ENCODE measurements at regions not wholly inside any gene's neighbourhood (a gene's known extent, or its start where the extent isn't known, plus 50 kb on each side); places are given as distances from the start of the nearest gene placed in this dataset.

- no peak for DNase-seq
- Histone ChIP-seq H3K36me3 (no peaks in the 10 kb centered on the region), H3K9me3 (replicated peaks) (no peaks in the 10 kb centered on the region), H3K4me3 (no peak overlapping the region), H3K27me3 (ENCODE audit: low read depth) (peaks cover 2% of the 10 kb centered on the region), H3K4me1 (no peaks in the 10 kb centered on the region), H3K27ac (replicated peaks) (no peak overlapping the region)
- TF ChIP-seq, protein P1, sequence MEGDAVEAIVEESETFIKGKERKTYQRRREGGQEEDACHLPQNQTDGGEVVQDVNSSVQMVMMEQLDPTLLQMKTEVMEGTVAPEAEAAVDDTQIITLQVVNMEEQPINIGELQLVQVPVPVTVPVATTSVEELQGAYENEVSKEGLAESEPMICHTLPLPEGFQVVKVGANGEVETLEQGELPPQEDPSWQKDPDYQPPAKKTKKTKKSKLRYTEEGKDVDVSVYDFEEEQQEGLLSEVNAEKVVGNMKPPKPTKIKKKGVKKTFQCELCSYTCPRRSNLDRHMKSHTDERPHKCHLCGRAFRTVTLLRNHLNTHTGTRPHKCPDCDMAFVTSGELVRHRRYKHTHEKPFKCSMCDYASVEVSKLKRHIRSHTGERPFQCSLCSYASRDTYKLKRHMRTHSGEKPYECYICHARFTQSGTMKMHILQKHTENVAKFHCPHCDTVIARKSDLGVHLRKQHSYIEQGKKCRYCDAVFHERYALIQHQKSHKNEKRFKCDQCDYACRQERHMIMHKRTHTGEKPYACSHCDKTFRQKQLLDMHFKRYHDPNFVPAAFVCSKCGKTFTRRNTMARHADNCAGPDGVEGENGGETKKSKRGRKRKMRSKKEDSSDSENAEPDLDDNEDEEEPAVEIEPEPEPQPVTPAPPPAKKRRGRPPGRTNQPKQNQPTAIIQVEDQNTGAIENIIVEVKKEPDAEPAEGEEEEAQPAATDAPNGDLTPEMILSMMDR (IDR thresholded peaks at IDR 0.05; ENCODE audit: borderline replicate concordance): no peak
- intact Hi-C loops (cut with micrococcal nuclease): no loop called here
Observed at GRCh38 chr13:30816736-30817135, 81.4 kb downstream of the ALOX5AP start.

GRCh38 chr13:30818323-30818960 lies 83.1 kb downstream of the ALOX5AP start:
- intact Hi-C loops (cut with micrococcal nuclease): no loop called here
- Histone ChIP-seq H3K27ac (replicated peaks) (no peak overlapping the region), H3K27me3 (ENCODE audit: low read depth) (peaks cover 4% of the 10 kb centered on the region), H3K4me3 (no peak overlapping the region), H3K4me1 (no peaks in the 10 kb centered on the region), H3K9me3 (replicated peaks) (no peaks in the 10 kb centered on the region), H3K36me3 (no peaks in the 10 kb centered on the region)
- TF ChIP-seq, protein P1 (IDR thresholded peaks at IDR 0.05; ENCODE audit: borderline replicate concordance): no peak
- DNase-seq: no peak

DNA sequence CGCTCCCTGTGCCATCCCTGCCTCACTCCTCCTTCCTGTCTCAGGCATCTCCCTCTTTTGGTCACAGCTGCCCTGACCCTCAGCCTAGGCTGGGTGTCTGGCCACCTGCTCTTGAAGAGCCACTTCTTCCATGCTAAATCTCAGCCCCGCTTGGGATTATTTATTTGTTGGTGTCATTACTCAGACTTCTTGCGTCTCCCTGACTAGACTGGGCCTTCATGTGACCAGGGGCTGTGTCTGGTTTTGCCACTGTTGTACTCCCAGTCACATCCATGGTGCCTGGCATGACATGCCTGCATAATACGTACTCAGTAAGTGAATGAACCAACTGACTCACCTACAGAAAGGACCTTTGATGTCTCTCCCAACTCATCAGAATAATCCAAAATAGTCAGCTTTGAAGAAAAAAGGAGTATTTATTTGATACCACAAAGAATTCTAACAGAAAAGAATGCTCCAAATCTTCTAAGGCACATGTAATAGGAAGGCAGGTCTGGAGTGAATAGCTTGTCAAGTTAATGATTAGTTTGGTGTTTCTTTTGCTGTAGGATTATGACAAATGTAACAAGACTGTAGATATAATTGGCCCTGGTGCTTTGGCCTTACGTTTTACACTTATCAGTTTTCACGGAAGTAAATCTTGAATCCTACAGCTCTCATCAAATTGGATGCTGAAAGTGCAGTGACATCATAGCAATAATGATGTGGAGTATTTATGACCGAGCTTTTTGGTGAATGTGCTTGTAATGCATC lies 84.0 kb downstream of the ALOX5AP start:
- intact Hi-C loops (cut with micrococcal nuclease): no loop called here
- Histone ChIP-seq H3K36me3 (no peaks in the 10 kb centered on the region), H3K27me3 (ENCODE audit: low read depth) (peaks cover 8% of the 10 kb centered on the region), H3K27ac (replicated peaks) (no peak overlapping the region), H3K4me1 (no peaks in the 10 kb centered on the region), H3K9me3 (replicated peaks) (no peaks in the 10 kb centered on the region), H3K4me3 (no peak overlapping the region)
- TF ChIP-seq, protein P1 (IDR thresholded peaks at IDR 0.05; ENCODE audit: borderline replicate concordance): no peak
- DNase-seq: no peak

DNA sequence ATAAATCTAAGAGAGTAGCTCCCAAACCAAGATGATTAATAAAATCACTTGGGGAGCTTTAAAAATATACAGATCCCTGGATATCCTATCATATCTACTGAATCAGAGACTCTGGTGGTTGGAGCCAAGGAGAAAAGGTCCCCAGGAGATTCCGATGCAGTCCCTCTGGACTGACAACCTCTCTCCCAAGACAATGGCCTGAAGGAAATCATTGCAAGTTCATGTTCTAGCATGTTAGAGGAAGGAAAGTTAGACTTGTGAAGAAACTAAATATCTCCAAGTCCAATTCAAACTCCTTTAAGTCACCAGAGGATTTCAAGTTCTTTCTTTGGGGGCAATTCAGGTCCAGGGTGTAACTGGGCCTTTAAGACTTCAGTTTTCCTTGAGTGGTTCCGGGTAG lies 84.7 kb upstream of the MEDAG start:
- Histone ChIP-seq H3K9me3 (replicated peaks) (no peaks in the 10 kb centered on the region), H3K27ac (replicated peaks) (no peak overlapping the region), H3K4me3 (no peak overlapping the region), H3K36me3 (no peaks in the 10 kb centered on the region), H3K27me3 (ENCODE audit: low read depth) (peaks cover 12% of the 10 kb centered on the region), H3K4me1 (no peaks in the 10 kb centered on the region)
- intact Hi-C loops (cut with micrococcal nuclease): no loop called here
- no peak for DNase-seq
- TF ChIP-seq, protein P1 (IDR thresholded peaks at IDR 0.05; ENCODE audit: borderline replicate concordance): no peak

DNA sequence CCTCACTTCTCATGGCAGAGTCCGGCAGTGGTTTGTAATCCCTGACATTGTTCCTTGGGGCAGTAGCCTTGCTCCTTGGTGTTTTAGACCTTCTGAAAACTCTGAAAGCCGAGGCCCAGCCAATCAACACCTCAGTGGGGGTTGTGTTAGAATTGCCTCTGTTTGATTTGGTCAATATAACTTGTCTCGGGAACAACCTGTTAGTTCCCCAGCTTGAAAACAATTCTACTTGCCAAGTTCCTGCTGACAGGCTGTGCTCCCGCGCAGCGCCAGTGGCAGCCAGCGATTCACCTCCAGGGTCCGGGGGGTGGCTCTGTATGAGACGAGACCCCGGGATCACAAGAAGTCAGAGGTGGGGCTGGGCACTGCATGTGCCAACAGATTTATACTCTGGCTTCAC lies 81.4 kb upstream of the MEDAG start:
- H3K27ac ChIP-seq (replicated peaks): no peak overlapping the region
- no peak overlapping the region for H3K4me3 ChIP-seq
- H3K27me3 ChIP-seq (ENCODE audit: low read depth): peaks cover 12% of the 10 kb centered on the region
- no peaks in the 10 kb centered on the region for H3K36me3 ChIP-seq
- H3K9me3 ChIP-seq (replicated peaks): no peaks in the 10 kb centered on the region
- TF ChIP-seq, protein P1 (IDR thresholded peaks at IDR 0.05; ENCODE audit: borderline replicate concordance): no peak
- H3K4me1 ChIP-seq: no peaks in the 10 kb centered on the region
- intact Hi-C loops (cut with micrococcal nuclease): no loop called here
- no peak for DNase-seq
